Heart right ventricle (tissue), 16 donors: ENCODE measurements at regions not wholly inside any gene's neighbourhood (a gene's known extent, or its start where the extent isn't known, plus 50 kb on each side); places are given as distances from the start of the nearest gene placed in this dataset.

Source experiments
- ATAC-seq, 8 donors: fragments of 200-7000 bp; cut with Tn5 transposase; one replicate each; pipeline ENCODE4 v1.9.1; 2020; ENCODE audit warnings: mild to moderate bottlenecking in 8 of 8, moderate library complexity in 8 of 8, moderate number of reproducible peaks in 1 of 8
- DNase-seq, 2 donors: peaks; one replicate each; pipeline ENCODE4 v3.0.0-alpha.2; 2020
- H3K27ac ChIP-seq, 10 donors: fragments of 200-600 bp; sonication (generic) in 2 of 10; one replicate each; pipeline versions ENCODE4 v1.5.0 to v1.8.0; 2020 to 2022; ENCODE audit warnings: mild to moderate bottlenecking in 3 of 10
- H3K27me3 ChIP-seq, 7 donors: fragments of 200-600 bp; one replicate each; pipeline ENCODE4 v1.8.0; 2021 to 2022; ENCODE audit warnings: mild to moderate bottlenecking in 2 of 7
- H3K36me3 ChIP-seq, 9 donors: fragments of 200-600 bp; sonication (generic) in 1 of 9; one replicate each; pipeline versions ENCODE4 v1.5.0 to v1.8.0; 2020 to 2022; ENCODE audit warnings: mild to moderate bottlenecking in 2 of 9
- H3K4me1 ChIP-seq, 9 donors: fragments of 200-600 bp; sonication (generic) in 1 of 9; one replicate each; pipeline versions ENCODE4 v1.5.0 to v1.8.0; 2020 to 2022; ENCODE audit warnings: mild to moderate bottlenecking in 4 of 9
- H3K4me3 ChIP-seq, 10 donors: fragments of 200-600 bp; sonication (generic) in 2 of 10; one replicate each; pipeline versions ENCODE4 v1.5.0 to v1.8.0; 2020 to 2022; ENCODE audit warnings: mild to moderate bottlenecking in 7 of 10, moderate library complexity in 2 of 10
- H3K9me3 ChIP-seq, 11 donors: fragments of 200-600 bp in 10 of 11; sonication (generic) in 2 of 11; one replicate each; pipeline versions ENCODE4 v1.5.0 to v1.8.0; 2013 to 2022; ENCODE audit warnings: mild to moderate bottlenecking in 2 of 11, control low read depth in 1 of 11, moderate library complexity in 1 of 11
- WGBS, 2 donors: extraction: QIAGEN DNeasy Blood & Tissue Kit; methylation state at CpG; one replicate each; pipeline ENCODE4 v1.1.7; 2013; ENCODE audit warnings: inconsistent platforms in 1 of 2; 5-methylcytosine and 5-hydroxymethylcytosine counted together
- intact Hi-C, 10 donors: fragments of 100-400 bp; cut with DNase I; formaldehyde crosslinking; loops; one replicate each; pipeline versions ENCODE4 v1.11.1 to v1.14.2; 2022
- TF ChIP-seq, protein P1 (sequence below), 9 donors: fragments of 200-600 bp; sonication (generic) in 2 of 9; IDR thresholded peaks; one replicate each; pipeline versions ENCODE4 v1.5.0 to v1.8.0; 2021 to 2022; ENCODE audit warnings: antibody characterized with exemption in 9 of 9, mild to moderate bottlenecking in 5 of 9, moderate library complexity in 1 of 9
- donor health status: Arrhythmogenic right ventricular cardiomyopathy.
- donor health status: ischemic (EF 13 %, LVEDD 7.1; RV severe dilation, severe dysfunction).
- donor health status: healthy with polysubstance abuse.
- donor health status: DM: no; HTN: yes; CAD: no.
- donor health status: DM: no; HTN: no; CAD: no.
- donor health status: ischemic (EF 25% LVEDD 6.9; RV normal size, moderate dysfunction).
- donor health status: ischemic (EF 25% LVEDD 5.7; RV mildly dilated, moderate dysfunction).
- donor health status: healthy.
- donor health status: DM: yes; HTN: yes; CAD: no.
- donor health status: Ischemic cardiomyopathy.
- donor health status: ischemic (EF 35%, LVEDD 5.7; RV mildly dilated, moderate dysfunction).
- donor health status: nonischemic (EF 11% LVEDD 7.7; RV severe dilation, severe dysfunction).
- donor health status: DM: yes; HTN: yes; CAD: no.
- donor health status: PGD.
- donor health status: ischemic (EF 29% LVEDD 5.4; RV normal size, mild dysfunction).
- donor health status: nonischemic (EF 23%, LVEDD 6.1; RV moderate dilation, normal function).

DNA sequence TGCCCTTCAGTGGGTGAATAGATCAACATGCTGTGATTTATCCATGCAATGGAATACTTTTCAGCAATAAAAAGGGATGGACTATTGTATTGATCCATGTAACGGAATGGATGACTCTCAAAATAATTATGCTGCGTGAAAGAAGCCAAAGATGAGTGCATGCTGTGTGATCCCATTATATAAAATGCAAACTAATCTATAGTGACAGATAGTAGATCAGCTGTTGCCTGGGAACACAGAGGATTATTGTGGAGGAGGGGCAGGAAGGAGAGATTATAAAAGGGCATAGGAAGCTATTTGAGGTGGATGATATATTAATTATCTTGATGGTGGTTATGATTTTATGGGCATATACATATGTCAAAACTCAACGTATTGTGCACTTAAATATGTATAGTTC, 55.5 kb upstream of the ADAM23 start:
- TF ChIP-seq, protein P1, sequence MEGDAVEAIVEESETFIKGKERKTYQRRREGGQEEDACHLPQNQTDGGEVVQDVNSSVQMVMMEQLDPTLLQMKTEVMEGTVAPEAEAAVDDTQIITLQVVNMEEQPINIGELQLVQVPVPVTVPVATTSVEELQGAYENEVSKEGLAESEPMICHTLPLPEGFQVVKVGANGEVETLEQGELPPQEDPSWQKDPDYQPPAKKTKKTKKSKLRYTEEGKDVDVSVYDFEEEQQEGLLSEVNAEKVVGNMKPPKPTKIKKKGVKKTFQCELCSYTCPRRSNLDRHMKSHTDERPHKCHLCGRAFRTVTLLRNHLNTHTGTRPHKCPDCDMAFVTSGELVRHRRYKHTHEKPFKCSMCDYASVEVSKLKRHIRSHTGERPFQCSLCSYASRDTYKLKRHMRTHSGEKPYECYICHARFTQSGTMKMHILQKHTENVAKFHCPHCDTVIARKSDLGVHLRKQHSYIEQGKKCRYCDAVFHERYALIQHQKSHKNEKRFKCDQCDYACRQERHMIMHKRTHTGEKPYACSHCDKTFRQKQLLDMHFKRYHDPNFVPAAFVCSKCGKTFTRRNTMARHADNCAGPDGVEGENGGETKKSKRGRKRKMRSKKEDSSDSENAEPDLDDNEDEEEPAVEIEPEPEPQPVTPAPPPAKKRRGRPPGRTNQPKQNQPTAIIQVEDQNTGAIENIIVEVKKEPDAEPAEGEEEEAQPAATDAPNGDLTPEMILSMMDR (IDR thresholded peaks at IDR 0.05) = no peak
- no peak for DNase-seq
- Histone ChIP-seq H3K4me1 (no peaks in the 10 kb centered on the region), H3K4me3 (no peak overlapping the region), H3K27me3 (no peaks in the 10 kb centered on the region), H3K9me3 (peaks cover 0 to 30% (median 6%) of the 10 kb centered on the region in 11 donors), H3K36me3 (no peaks in the 10 kb centered on the region), H3K27ac (no peak overlapping the region)
- intact Hi-C loops = no loop called here
- ATAC-seq = no peak
- 84 to 88% methylated on average over 3 of the region's 3 CpGs for WGBS, 2 donors

- ATAC-seq = no peak
- intact Hi-C loops = no loop called here
- DNase-seq = no peak
- peaks cover 0 to 21% (median 4%) of the 10 kb centered on the region in 11 donors for H3K9me3 ChIP-seq
- TF ChIP-seq, protein P1 (IDR thresholded peaks at IDR 0.05) = no peak
- no peaks in the 10 kb centered on the region for H3K36me3 ChIP-seq
- H3K27ac ChIP-seq = no peak overlapping the region
- no peak overlapping the region for H3K4me3 ChIP-seq
- no peaks in the 10 kb centered on the region for H3K27me3 ChIP-seq
- H3K4me1 ChIP-seq = no peaks in the 10 kb centered on the region
Measured at GRCh38 chr2:206388698-206389097, 54.6 kb upstream of the ADAM23 start.

DNA sequence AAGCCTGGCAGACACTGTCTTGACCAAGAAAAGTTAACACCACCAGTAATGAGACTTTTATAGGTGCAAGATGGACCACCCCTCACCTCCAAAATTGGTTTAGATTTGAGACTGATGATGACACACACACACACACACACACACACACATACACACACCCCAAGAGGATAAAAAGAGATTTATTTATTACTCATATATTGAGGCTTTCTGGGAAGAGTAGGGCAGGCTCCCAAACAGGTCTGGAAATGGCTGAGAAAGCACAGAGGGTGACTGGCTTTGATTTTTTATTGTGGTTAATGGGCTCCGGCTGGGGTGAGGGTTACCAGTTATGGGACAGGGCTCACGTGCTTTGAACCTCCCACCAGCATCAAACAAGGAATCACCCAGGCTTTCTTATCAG, 54.2 kb upstream of the ADAM23 start:
- H3K27me3 ChIP-seq = no peaks in the 10 kb centered on the region
- TF ChIP-seq, protein P1 (IDR thresholded peaks at IDR 0.05) = no peak
- H3K36me3 ChIP-seq = no peaks in the 10 kb centered on the region
- WGBS, 2 donors = 71 to 77% methylated on average over 2 of the region's 2 CpGs
- no peak overlapping the region for H3K27ac ChIP-seq
- no peaks in the 10 kb centered on the region for H3K4me1 ChIP-seq
- H3K9me3 ChIP-seq = peaks cover 0 to 17% (median 4%) of the 10 kb centered on the region in 11 donors
- no peak overlapping the region for H3K4me3 ChIP-seq
- ATAC-seq = no peak
- DNase-seq = no peak
- intact Hi-C loops = no loop called here

DNA sequence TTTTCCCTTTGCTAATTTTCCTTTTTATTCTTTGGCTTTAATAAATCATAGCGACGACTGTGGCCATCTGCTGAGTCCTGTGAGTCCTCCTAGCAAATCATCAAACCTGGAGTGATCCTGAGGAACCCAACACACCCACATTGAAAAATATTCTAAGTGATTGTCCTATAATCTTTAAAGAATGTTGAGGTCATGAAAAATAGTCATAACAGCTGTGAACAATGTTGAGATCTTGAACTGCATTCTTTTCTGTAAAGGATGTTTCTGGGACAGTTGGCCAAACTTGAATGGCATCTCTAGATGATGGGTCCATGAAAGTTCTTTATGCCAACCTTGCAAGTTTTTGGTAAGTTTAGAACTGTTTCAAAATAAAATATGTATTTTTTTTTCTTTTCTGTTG, 53.2 kb upstream of the ADAM23 start:
- Histone ChIP-seq H3K36me3 (no peaks in the 10 kb centered on the region), H3K9me3 (peaks cover 0 to 9% (median 0%) of the 10 kb centered on the region in 11 donors), H3K27me3 (no peaks in the 10 kb centered on the region), H3K4me3 (no peak overlapping the region), H3K27ac (no peak overlapping the region), H3K4me1 (no peaks in the 10 kb centered on the region)
- intact Hi-C loops = loop anchor here in 3 of 10 donors (5.0 to 10.0 kb wide), 3 partner anchors 52 to 167 kb away; partner anchors contain the start of gene ADAM23 (in 1 of the 3)
- DNase-seq (no peak), ATAC-seq (no peak)
- 78 to 82% methylated on average over 2 of the region's 2 CpGs for WGBS, 2 donors
- TF ChIP-seq, protein P1 (IDR thresholded peaks at IDR 0.05) = no peak
